ENCODE measurements at regions not wholly inside any gene's neighbourhood (a gene's known extent, or its start where the extent isn't known, plus 50 kb on each side); places are given as distances from the start of the nearest gene placed in this dataset.

DNA sequence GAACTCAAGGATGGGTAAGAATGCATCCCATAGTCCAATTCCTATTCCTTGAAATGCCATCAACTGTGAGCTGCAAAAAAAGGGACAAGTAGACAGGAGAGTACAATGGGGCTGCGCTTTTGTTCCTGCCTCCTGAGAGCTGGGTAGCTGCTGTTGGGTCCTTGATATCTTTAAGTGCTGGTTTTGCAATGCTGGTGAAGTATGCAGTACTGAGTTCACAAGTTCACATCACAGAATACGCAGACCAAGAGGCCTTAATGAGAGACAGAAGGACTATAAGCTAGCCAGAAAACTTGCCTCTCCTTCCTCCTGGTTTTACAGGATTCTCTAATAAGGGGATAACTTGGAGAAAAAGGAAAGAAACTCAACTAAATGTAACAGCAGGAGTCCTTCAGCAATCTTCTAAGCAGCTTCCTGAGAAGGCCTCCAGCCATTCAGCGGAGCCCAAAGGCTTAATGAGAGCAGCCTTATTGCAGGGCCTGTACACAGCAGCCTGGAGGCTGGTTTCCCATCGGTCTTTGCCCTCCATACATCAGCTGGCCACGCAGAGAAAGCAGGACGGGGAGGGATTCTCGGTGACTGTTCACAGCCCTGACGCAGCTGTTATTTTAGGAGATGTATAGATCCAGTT is 293.1 kb downstream of the CDCA7 start:
- 49 to 57% methylated on average over 5 of the region's 8 CpGs for WGBS, 2 donors (ENCODE audit: low coverage in 1 of 2)
- Histone ChIP-seq H3K4me1 (peaks cover 0 to 12% (median 0%) of the 10 kb centered on the region in 3 donors), H3K27ac (no peak overlapping the region), H3K27me3 (no peaks in the 10 kb centered on the region), H3K4me3 (no peak overlapping the region), H3K36me3 (no peaks in the 10 kb centered on the region), H3K9me3 (no peaks in the 10 kb centered on the region)
- TF ChIP-seq, protein P1, sequence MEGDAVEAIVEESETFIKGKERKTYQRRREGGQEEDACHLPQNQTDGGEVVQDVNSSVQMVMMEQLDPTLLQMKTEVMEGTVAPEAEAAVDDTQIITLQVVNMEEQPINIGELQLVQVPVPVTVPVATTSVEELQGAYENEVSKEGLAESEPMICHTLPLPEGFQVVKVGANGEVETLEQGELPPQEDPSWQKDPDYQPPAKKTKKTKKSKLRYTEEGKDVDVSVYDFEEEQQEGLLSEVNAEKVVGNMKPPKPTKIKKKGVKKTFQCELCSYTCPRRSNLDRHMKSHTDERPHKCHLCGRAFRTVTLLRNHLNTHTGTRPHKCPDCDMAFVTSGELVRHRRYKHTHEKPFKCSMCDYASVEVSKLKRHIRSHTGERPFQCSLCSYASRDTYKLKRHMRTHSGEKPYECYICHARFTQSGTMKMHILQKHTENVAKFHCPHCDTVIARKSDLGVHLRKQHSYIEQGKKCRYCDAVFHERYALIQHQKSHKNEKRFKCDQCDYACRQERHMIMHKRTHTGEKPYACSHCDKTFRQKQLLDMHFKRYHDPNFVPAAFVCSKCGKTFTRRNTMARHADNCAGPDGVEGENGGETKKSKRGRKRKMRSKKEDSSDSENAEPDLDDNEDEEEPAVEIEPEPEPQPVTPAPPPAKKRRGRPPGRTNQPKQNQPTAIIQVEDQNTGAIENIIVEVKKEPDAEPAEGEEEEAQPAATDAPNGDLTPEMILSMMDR (IDR thresholded peaks at IDR 0.05) = no peak
- TF ChIP-seq POLR2AphosphoS5 (IDR thresholded peaks at IDR 0.05) = no peak
- TF ChIP-seq POLR2A (IDR thresholded peaks at IDR 0.05) = no peak
- no peak for TF ChIP-seq EP300 (IDR thresholded peaks at IDR 0.05)
- ATAC-seq = no peak

DNA sequence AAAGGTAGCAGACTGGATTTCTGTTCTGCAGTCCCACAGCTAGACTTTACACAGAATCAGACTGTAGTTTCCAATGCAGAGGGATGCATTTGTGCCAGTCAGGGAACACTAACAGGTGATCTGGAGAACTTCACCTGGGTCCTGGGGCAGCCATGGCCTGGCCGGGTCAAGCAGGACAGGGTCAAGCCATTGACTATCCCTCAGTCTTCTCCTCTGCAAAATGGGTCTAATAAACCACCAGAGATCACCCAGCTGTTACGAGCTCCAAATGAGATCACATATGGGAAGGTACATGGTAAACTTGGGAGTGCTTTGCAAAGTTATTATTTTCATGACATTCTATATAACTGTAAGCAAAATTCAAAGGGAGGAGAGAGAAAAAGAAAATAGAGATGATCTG is 294.1 kb downstream of the CDCA7 start:
- Histone ChIP-seq H3K27me3 (no peaks in the 10 kb centered on the region), H3K4me1 (peaks cover 0 to 14% (median 0%) of the 10 kb centered on the region in 3 donors), H3K36me3 (no peaks in the 10 kb centered on the region), H3K4me3 (no peak overlapping the region), H3K27ac (no peak overlapping the region), H3K9me3 (no peaks in the 10 kb centered on the region)
- TF ChIP-seq EP300 (IDR thresholded peaks at IDR 0.05) (no peak), POLR2A (IDR thresholded peaks at IDR 0.05) (no peak), POLR2AphosphoS5 (IDR thresholded peaks at IDR 0.05) (no peak)
- TF ChIP-seq, protein P1 (IDR thresholded peaks at IDR 0.05) = no peak
- ATAC-seq = no peak
- WGBS, 2 donors (ENCODE audit: low coverage in 1 of 2) = 73 to 80% methylated on average over 2 of the region's 2 CpGs

DNA sequence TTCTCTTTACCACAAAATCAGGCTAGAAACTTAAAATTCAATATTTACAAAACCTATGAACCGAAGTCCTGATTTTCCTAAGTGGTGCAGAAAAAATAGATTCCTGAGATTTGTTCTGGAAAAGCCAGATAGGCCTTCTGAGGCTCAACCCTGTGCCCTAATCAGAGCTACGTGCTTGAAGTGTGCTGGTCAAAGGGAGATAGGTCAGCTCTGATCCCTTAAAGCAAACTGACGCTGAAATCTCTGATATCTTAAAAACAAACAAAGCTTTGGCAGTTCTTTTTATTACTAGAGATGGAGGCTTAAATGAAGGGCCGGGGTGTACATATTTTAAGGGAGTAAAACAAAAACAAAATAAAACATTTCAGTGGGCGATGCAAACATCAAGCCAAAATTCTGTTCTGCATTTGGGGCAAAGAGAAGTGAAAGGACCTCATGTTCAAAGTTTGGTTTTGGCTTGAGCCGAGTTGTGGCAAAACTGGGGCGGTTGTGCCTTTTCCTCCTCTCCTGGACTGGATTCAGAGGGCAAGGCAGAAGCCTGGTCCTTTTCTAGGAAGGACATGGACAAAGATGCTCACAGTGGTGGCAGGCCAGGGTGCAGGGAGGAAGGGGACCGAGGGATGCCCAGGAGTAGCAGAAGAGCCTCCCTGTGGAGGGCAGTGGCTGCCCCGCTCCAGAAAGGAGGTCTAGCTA is 295.0 kb downstream of the CDCA7 start:
- H3K9me3 ChIP-seq = no peaks in the 10 kb centered on the region
- H3K4me1 ChIP-seq = peaks cover 0 to 6% (median 0%) of the 10 kb centered on the region in 3 donors
- no peaks in the 10 kb centered on the region for H3K36me3 ChIP-seq
- WGBS, 2 donors (ENCODE audit: low coverage in 1 of 2) = 75 to 85% methylated on average over 9 of the region's 9 CpGs
- ATAC-seq = no peak
- TF ChIP-seq POLR2A (IDR thresholded peaks at IDR 0.05) = no peak
- TF ChIP-seq, protein P1 (IDR thresholded peaks at IDR 0.05) = no peak
- no peak for TF ChIP-seq EP300 (IDR thresholded peaks at IDR 0.05)
- no peak for TF ChIP-seq POLR2AphosphoS5 (IDR thresholded peaks at IDR 0.05)
- H3K27me3 ChIP-seq = no peaks in the 10 kb centered on the region
- no peak overlapping the region for H3K27ac ChIP-seq
- H3K4me3 ChIP-seq = no peak overlapping the region

DNA sequence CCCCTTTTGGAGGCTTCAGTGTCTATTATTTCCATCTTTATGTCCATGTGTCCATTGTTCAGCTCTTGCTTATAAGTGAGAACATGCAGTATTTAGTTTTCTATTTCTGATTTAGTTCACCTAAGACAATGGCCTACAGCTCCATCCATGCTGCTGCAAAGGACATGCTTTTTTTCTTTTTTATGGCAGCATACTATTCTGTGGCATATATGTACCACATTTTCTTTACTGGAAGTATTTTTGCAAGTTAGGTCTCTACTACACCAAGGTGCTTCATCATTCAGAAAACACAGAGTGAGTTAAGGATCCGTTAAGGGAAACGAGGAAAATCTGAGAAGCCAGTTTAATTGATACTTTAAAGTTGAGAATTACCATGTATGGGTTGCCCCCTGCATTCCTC is 297.2 kb downstream of the CDCA7 start:
- no peak for ATAC-seq
- H3K4me3 ChIP-seq = no peak overlapping the region

More for the DNA sequence above, 297.2 kb downstream of the CDCA7 start:
- no peaks in the 10 kb centered on the region for H3K27me3 ChIP-seq
- peak overlapping the region in 1 of 4 donors; percentile 34 for H3K27ac ChIP-seq
- H3K9me3 ChIP-seq = no peaks in the 10 kb centered on the region
- WGBS, 2 donors (ENCODE audit: low coverage in 1 of 2) = 80 to 96% methylated on average over 1 to 2 of the region's 2 CpGs
- TF ChIP-seq, protein P1 (IDR thresholded peaks at IDR 0.05) = no peak
- TF ChIP-seq POLR2AphosphoS5 (IDR thresholded peaks at IDR 0.05) = no peak
- no peak for TF ChIP-seq EP300 (IDR thresholded peaks at IDR 0.05)
- TF ChIP-seq POLR2A (IDR thresholded peaks at IDR 0.05) = no peak
- H3K36me3 ChIP-seq = no peaks in the 10 kb centered on the region
- peaks cover 0 to 6% (median 0%) of the 10 kb centered on the region in 3 donors for H3K4me1 ChIP-seq

Measured in gastroesophageal sphincter (tissue), 4 donors.